ENCODE measurements at regions not wholly inside any gene's neighbourhood (a gene's known extent, or its start where the extent isn't known, plus 50 kb on each side); places are given as distances from the start of the nearest gene placed in this dataset.

GRCh38 chr11:98572941-98573340 is 447.8 kb upstream of the CNTN5 start:
- Histone ChIP-seq H3K4me1 (no peaks in the 10 kb centered on the region), H3K36me3 (no peaks in the 10 kb centered on the region), H3K9me3 (no peaks in the 10 kb centered on the region), H3K27me3 (no peaks in the 10 kb centered on the region), H3K4me3 (ENCODE audit: low read depth, low read length) (no peak overlapping the region)
- no peak for DNase-seq
- no peak for TF ChIP-seq CTCF (IDR thresholded peaks at IDR 0.05; ENCODE audit: low read depth, low read length)

- H3K36me3 ChIP-seq: no peaks in the 10 kb centered on the region
- no peak for DNase-seq
- H3K4me3 ChIP-seq (ENCODE audit: low read depth, low read length): no peak overlapping the region
- TF ChIP-seq CTCF (IDR thresholded peaks at IDR 0.05; ENCODE audit: low read depth, low read length): no peak
- H3K27me3 ChIP-seq: no peaks in the 10 kb centered on the region; the same call in 1 of the 2 replicates
- no peaks in the 10 kb centered on the region for H3K9me3 ChIP-seq
- H3K4me1 ChIP-seq: no peaks in the 10 kb centered on the region
These were observed 432.9 kb upstream of the CNTN5 start for GRCh38 chr11:98587884-98588283.

- Histone ChIP-seq H3K27me3 (no peaks in the 10 kb centered on the region; the same call in 1 of the 2 replicates), H3K36me3 (no peaks in the 10 kb centered on the region), H3K4me3 (ENCODE audit: low read depth, low read length) (no peak overlapping the region), H3K9me3 (no peaks in the 10 kb centered on the region), H3K4me1 (no peaks in the 10 kb centered on the region)
- TF ChIP-seq CTCF (IDR thresholded peaks at IDR 0.05; ENCODE audit: low read depth, low read length): no peak
- no peak for DNase-seq
These were observed 430.8 kb upstream of the CNTN5 start for GRCh38 chr11:98589967-98590366.

GRCh38 chr11:98600103-98600502 is 420.6 kb upstream of the CNTN5 start:
- H3K27me3 ChIP-seq: no peaks in the 10 kb centered on the region
- TF ChIP-seq CTCF (IDR thresholded peaks at IDR 0.05; ENCODE audit: low read depth, low read length): no peak
- H3K36me3 ChIP-seq: no peaks in the 10 kb centered on the region
- H3K4me3 ChIP-seq (ENCODE audit: low read depth, low read length): no peak overlapping the region
- DNase-seq: no peak
- no peaks in the 10 kb centered on the region for H3K4me1 ChIP-seq
- H3K9me3 ChIP-seq: no peaks in the 10 kb centered on the region

- no peaks in the 10 kb centered on the region for H3K9me3 ChIP-seq
- no peak overlapping the region for H3K4me3 ChIP-seq (ENCODE audit: low read depth, low read length)
- TF ChIP-seq CTCF (IDR thresholded peaks at IDR 0.05; ENCODE audit: low read depth, low read length): no peak
- no peaks in the 10 kb centered on the region for H3K4me1 ChIP-seq
- DNase-seq: no peak
- no peaks in the 10 kb centered on the region for H3K36me3 ChIP-seq
- H3K27me3 ChIP-seq: no peaks in the 10 kb centered on the region
These were observed 419.7 kb upstream of the CNTN5 start for GRCh38 chr11:98600786-98601773.

GRCh38 chr11:98616098-98616655 is 404.6 kb upstream of the CNTN5 start:
- no peak for DNase-seq

More at GRCh38 chr11:98616098-98616655, 404.6 kb upstream of the CNTN5 start:
- Histone ChIP-seq H3K9me3 (no peaks in the 10 kb centered on the region), H3K4me3 (ENCODE audit: low read depth, low read length) (no peak overlapping the region), H3K36me3 (no peaks in the 10 kb centered on the region), H3K27me3 (no peaks in the 10 kb centered on the region), H3K4me1 (no peaks in the 10 kb centered on the region)
- no peak for TF ChIP-seq CTCF (IDR thresholded peaks at IDR 0.05; ENCODE audit: low read depth, low read length)

Data from BE2C (cell line).